ENCODE measurements at regions not wholly inside any gene's neighbourhood (a gene's known extent, or its start where the extent isn't known, plus 50 kb on each side); places are given as distances from the start of the nearest gene placed in this dataset.

- no peak for ATAC-seq
- CTCF ChIA-PET: interaction anchor here (1.4 kb wide), 1 partner anchor 191 kb away, joined by 3 read pairs; no protein-coding TSS in a partner anchor
Observed at GRCh38 chr11:44365616-44366015, 55.7 kb upstream of the ALX4 start.

More at GRCh38 chr11:44365616-44366015, 55.7 kb upstream of the ALX4 start:
- no peak for DNase-seq (ENCODE audit: low spot score)
- POLR2A ChIA-PET: no interaction called here
- Mint-ChIP-seq H3K4me1 (peaks cover 24% of the 10 kb centered on the region), H3K9me3 (no peaks in the 10 kb centered on the region), H3K27ac (no peak overlapping the region), H3K27me3 (ENCODE audit: low read depth) (no peaks in the 10 kb centered on the region), H3K4me3 (no peak overlapping the region), H3K36me3 (no peaks in the 10 kb centered on the region)
- TF ChIP-seq GRHL2 (CRISPR knock-in tag; IDR thresholded peaks at IDR 0.05; ENCODE audit: insufficient replicate concordance, severe bottlenecking) (no peak), USF1 (CRISPR knock-in tag; IDR thresholded peaks at IDR 0.05) (no peak), JUN (CRISPR knock-in tag; IDR thresholded peaks at IDR 0.05) (no peak), NR3C1 (CRISPR knock-in tag; conservative IDR thresholded peaks at IDR 0.05; ENCODE audit: low read depth) (no peak), ZNF512 (CRISPR knock-in tag; IDR thresholded peaks at IDR 0.05; ENCODE audit: borderline replicate concordance) (no peak), FOXP4 (CRISPR knock-in tag; IDR thresholded peaks at IDR 0.05) (no peak), CTCF (IDR thresholded peaks at IDR 0.05) (no peak), IRF1 (CRISPR knock-in tag; IDR thresholded peaks at IDR 0.05) (no peak), RORB (CRISPR knock-in tag; IDR thresholded peaks at IDR 0.05) (no peak), E2F1 (CRISPR knock-in tag; IDR thresholded peaks at IDR 0.05) (no peak), ELF4 (CRISPR knock-in tag; IDR thresholded peaks at IDR 0.05; ENCODE audit: low read depth) (no peak), HMGXB4 (CRISPR knock-in tag; IDR thresholded peaks at IDR 0.05) (no peak), TEAD1 (CRISPR knock-in tag; IDR thresholded peaks at IDR 0.05) (no peak), STAT6 (CRISPR knock-in tag; conservative IDR thresholded peaks at IDR 0.05; ENCODE audit: low read depth) (no peak), NR1H2 (CRISPR knock-in tag; IDR thresholded peaks at IDR 0.05) (no peak), GTF2I (CRISPR knock-in tag; conservative IDR thresholded peaks at IDR 0.05) (no peak), CDX4 (CRISPR knock-in tag; IDR thresholded peaks at IDR 0.05; ENCODE audit: borderline replicate concordance) (no peak), ZBTB43 (CRISPR knock-in tag; IDR thresholded peaks at IDR 0.05) (no peak)
